ENCODE measurements at regions not wholly inside any gene's neighbourhood (a gene's known extent, or its start where the extent isn't known, plus 50 kb on each side); places are given as distances from the start of the nearest gene placed in this dataset.

DNA sequence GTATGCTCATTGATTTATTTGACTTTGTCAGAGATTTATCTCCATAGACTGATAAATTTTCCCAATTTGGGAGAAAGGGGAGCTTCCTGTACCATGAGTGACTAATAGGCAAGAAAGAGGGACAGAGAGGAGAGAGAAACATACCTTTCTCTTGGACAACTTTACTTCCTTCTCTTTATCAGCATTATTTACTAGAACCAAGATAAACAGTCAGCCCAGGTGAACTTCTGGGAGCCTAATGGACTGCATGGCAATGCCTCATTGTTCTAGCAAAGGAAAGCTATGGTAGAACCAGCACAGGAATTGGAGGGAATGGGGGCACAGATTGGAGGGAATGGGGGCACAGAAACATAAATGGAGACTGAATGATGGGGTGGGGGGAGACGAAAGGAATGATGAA, 63.4 kb upstream of the STXBP6 start:
- DNase-seq (ENCODE audit: low spot score) = no peak
- H3K4me1 ChIP-seq (ENCODE audit: insufficient read depth, poor library complexity, severe bottlenecking) = no peaks in the 10 kb centered on the region
- H3K36me3 ChIP-seq (ENCODE audit: low read depth) = no peaks in the 10 kb centered on the region
- ATAC-seq (ENCODE audit: low read depth) = no peak
- H3K27ac ChIP-seq (ENCODE audit: poor library complexity, severe bottlenecking) = no peak overlapping the region
- no peaks in the 10 kb centered on the region for H3K9me3 ChIP-seq (ENCODE audit: severe bottlenecking)
- H3K4me3 ChIP-seq (ENCODE audit: severe bottlenecking) = no peak overlapping the region
- TF ChIP-seq, protein P1, sequence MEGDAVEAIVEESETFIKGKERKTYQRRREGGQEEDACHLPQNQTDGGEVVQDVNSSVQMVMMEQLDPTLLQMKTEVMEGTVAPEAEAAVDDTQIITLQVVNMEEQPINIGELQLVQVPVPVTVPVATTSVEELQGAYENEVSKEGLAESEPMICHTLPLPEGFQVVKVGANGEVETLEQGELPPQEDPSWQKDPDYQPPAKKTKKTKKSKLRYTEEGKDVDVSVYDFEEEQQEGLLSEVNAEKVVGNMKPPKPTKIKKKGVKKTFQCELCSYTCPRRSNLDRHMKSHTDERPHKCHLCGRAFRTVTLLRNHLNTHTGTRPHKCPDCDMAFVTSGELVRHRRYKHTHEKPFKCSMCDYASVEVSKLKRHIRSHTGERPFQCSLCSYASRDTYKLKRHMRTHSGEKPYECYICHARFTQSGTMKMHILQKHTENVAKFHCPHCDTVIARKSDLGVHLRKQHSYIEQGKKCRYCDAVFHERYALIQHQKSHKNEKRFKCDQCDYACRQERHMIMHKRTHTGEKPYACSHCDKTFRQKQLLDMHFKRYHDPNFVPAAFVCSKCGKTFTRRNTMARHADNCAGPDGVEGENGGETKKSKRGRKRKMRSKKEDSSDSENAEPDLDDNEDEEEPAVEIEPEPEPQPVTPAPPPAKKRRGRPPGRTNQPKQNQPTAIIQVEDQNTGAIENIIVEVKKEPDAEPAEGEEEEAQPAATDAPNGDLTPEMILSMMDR (IDR thresholded peaks at IDR 0.05; ENCODE audit: poor library complexity, severe bottlenecking) = no peak
- no peaks in the 10 kb centered on the region for H3K27me3 ChIP-seq (ENCODE audit: insufficient read depth, poor library complexity, severe bottlenecking)

DNA sequence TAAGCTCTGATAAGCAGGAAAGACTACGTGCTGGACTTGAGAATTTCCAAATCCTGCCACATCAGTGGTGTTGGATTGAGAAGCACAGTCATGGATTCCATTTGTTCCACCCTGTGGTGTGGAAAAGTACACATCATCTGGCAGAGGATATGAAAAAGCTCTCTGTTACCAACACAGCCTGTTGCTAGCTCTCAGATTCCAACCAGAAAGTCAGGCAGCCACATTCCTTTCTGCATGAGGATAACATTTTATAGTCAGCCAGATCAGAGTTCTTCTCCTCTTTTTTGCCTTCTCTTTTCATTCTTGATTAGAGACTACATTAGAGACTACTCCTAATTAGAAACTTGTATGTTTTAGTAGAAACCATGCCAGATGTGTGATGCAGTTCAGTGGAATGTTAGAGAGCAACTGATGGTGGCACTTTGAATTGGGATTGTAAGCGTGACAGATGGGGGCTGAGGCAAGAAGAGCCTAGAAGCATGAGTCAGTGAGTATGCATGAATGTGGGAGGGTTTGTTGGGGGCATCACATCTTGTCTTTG, 61.2 kb upstream of the STXBP6 start:
- Histone ChIP-seq H3K4me1 (ENCODE audit: insufficient read depth, poor library complexity, severe bottlenecking) (no peaks in the 10 kb centered on the region), H3K4me3 (ENCODE audit: severe bottlenecking) (no peak overlapping the region), H3K36me3 (ENCODE audit: low read depth) (no peaks in the 10 kb centered on the region), H3K27me3 (ENCODE audit: insufficient read depth, poor library complexity, severe bottlenecking) (no peaks in the 10 kb centered on the region), H3K9me3 (ENCODE audit: severe bottlenecking) (no peaks in the 10 kb centered on the region), H3K27ac (ENCODE audit: poor library complexity, severe bottlenecking) (no peak overlapping the region)
- ATAC-seq (ENCODE audit: low read depth) (peak; percentile 63), DNase-seq (ENCODE audit: low spot score) (no peak)
- TF ChIP-seq, protein P1 (IDR thresholded peaks at IDR 0.05; ENCODE audit: poor library complexity, severe bottlenecking) = no peak

DNA sequence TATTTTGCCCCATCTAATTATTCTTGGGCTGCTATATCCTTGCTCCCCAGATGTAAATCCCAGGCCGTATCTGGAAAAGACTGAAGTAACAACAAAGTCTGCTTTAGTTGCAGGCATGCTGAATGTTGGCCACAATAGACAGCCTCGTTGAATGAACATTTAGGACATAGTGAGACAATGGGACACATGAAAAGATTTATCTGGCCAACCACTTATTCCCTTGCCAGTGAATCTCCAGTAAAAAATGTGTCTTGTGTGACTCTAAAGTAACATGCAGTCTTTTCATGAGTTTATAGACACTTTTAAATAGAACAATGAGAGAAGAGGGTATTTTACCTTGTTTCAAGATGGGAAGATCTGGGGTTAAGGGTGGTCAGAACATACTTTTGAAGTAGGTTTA, 60.2 kb upstream of the STXBP6 start:
- Histone ChIP-seq H3K36me3 (ENCODE audit: low read depth) (no peaks in the 10 kb centered on the region), H3K9me3 (ENCODE audit: severe bottlenecking) (no peaks in the 10 kb centered on the region), H3K4me1 (ENCODE audit: insufficient read depth, poor library complexity, severe bottlenecking) (no peaks in the 10 kb centered on the region), H3K4me3 (ENCODE audit: severe bottlenecking) (no peak overlapping the region), H3K27me3 (ENCODE audit: insufficient read depth, poor library complexity, severe bottlenecking) (no peaks in the 10 kb centered on the region), H3K27ac (ENCODE audit: poor library complexity, severe bottlenecking) (no peak overlapping the region)
- TF ChIP-seq, protein P1 (IDR thresholded peaks at IDR 0.05; ENCODE audit: poor library complexity, severe bottlenecking) = no peak
- no peak for ATAC-seq (ENCODE audit: low read depth)
- no peak for DNase-seq (ENCODE audit: low spot score)

DNA sequence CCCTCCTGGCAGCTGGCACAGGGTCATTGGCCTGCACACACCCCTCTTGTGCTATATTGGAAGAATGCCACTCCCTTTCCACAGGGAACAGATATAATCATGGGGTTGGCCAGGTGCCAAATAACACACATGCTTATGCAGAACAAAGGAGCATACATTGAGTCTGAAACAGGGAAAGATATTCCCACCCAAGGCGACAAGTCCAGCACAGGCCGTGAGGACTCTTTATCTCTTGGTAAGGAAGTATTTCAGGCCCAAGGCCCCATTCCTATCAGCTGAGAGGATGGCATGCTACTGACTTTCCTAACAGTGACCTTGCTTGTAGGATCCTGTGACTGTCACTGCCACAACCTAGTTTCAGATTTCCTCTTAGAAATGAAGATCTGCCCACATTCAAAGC, 59.0 kb upstream of the STXBP6 start:
- Histone ChIP-seq H3K27ac (ENCODE audit: poor library complexity, severe bottlenecking) (no peak overlapping the region), H3K36me3 (ENCODE audit: low read depth) (no peaks in the 10 kb centered on the region), H3K9me3 (ENCODE audit: severe bottlenecking) (no peaks in the 10 kb centered on the region), H3K4me3 (ENCODE audit: severe bottlenecking) (no peak overlapping the region), H3K4me1 (ENCODE audit: insufficient read depth, poor library complexity, severe bottlenecking) (no peaks in the 10 kb centered on the region), H3K27me3 (ENCODE audit: insufficient read depth, poor library complexity, severe bottlenecking) (no peaks in the 10 kb centered on the region)
- TF ChIP-seq, protein P1 (IDR thresholded peaks at IDR 0.05; ENCODE audit: poor library complexity, severe bottlenecking) = no peak
- DNase-seq (ENCODE audit: low spot score) (no peak), ATAC-seq (ENCODE audit: low read depth) (no peak)

DNA sequence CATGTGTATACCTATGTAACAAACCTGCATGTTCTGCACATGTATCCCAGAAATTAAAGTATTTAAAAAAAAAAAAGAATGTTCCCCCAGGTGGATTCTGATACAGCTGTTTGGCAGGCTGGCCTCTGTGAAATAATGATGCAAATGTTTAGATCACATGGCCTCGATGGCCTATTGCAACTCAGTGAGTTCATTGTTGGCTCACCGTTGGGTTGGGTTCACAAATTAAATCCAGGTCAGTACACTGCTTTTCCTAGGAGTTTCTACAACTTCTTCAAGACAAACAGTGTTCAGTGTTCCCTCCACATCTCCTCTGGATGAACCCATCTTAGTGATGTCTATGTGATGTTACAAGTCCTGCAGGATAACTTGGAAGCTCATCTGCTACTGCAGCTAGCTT, 58.3 kb upstream of the STXBP6 start:
- H3K9me3 ChIP-seq (ENCODE audit: severe bottlenecking) = no peaks in the 10 kb centered on the region
- TF ChIP-seq, protein P1 (IDR thresholded peaks at IDR 0.05; ENCODE audit: poor library complexity, severe bottlenecking) = no peak
- ATAC-seq (ENCODE audit: low read depth) (no peak), DNase-seq (ENCODE audit: low spot score) (no peak)
- H3K4me1 ChIP-seq (ENCODE audit: insufficient read depth, poor library complexity, severe bottlenecking) = no peaks in the 10 kb centered on the region
- H3K27me3 ChIP-seq (ENCODE audit: insufficient read depth, poor library complexity, severe bottlenecking) = no peaks in the 10 kb centered on the region
- no peaks in the 10 kb centered on the region for H3K36me3 ChIP-seq (ENCODE audit: low read depth)
- no peak overlapping the region for H3K27ac ChIP-seq (ENCODE audit: poor library complexity, severe bottlenecking)
- H3K4me3 ChIP-seq (ENCODE audit: severe bottlenecking) = no peak overlapping the region

Data from RWPE2 (cell line).